ENCODE measurements at regions not wholly inside any gene's neighbourhood (a gene's known extent, or its start where the extent isn't known, plus 50 kb on each side); places are given as distances from the start of the nearest gene placed in this dataset.

GRCh38 chr3:28901018-28901417, 379.9 kb upstream of the RBMS3 start:
- no peak for TF ChIP-seq GATA2 (IDR thresholded peaks at IDR 0.05; ENCODE audit: low read depth, low read length)
- TF ChIP-seq GATA3 (IDR thresholded peaks at IDR 0.05; ENCODE audit: low read depth, low read length): no peak

GRCh38 chr3:28903171-28903601, 377.7 kb upstream of the RBMS3 start:
- TF ChIP-seq GATA2 (IDR thresholded peaks at IDR 0.05; ENCODE audit: low read depth, low read length): no peak
- TF ChIP-seq GATA3 (IDR thresholded peaks at IDR 0.05; ENCODE audit: low read depth, low read length): no peak

- TF ChIP-seq GATA2 (IDR thresholded peaks at IDR 0.05; ENCODE audit: low read depth, low read length) (no peak), GATA3 (IDR thresholded peaks at IDR 0.05; ENCODE audit: low read depth, low read length) (no peak)
Measured at GRCh38 chr3:28905798-28906197, 375.1 kb upstream of the RBMS3 start.

- no peak for TF ChIP-seq GATA2 (IDR thresholded peaks at IDR 0.05; ENCODE audit: low read depth, low read length)
- no peak for TF ChIP-seq GATA3 (IDR thresholded peaks at IDR 0.05; ENCODE audit: low read depth, low read length)
Measured at GRCh38 chr3:28906561-28907310, 374.1 kb upstream of the RBMS3 start.

- TF ChIP-seq GATA3 (IDR thresholded peaks at IDR 0.05; ENCODE audit: low read depth, low read length): no peak
- TF ChIP-seq GATA2 (IDR thresholded peaks at IDR 0.05; ENCODE audit: low read depth, low read length): no peak
Measured at GRCh38 chr3:28907616-28908015, 373.3 kb upstream of the RBMS3 start.

GRCh38 chr3:28912120-28912885, 368.6 kb upstream of the RBMS3 start:
- TF ChIP-seq GATA3 (IDR thresholded peaks at IDR 0.05; ENCODE audit: low read depth, low read length) (no peak), GATA2 (IDR thresholded peaks at IDR 0.05; ENCODE audit: low read depth, low read length) (no peak)

GRCh38 chr3:28915741-28916500, 364.9 kb upstream of the RBMS3 start:
- TF ChIP-seq GATA2 (IDR thresholded peaks at IDR 0.05; ENCODE audit: low read depth, low read length): no peak
- TF ChIP-seq GATA3 (IDR thresholded peaks at IDR 0.05; ENCODE audit: low read depth, low read length): no peak

- TF ChIP-seq GATA3 (IDR thresholded peaks at IDR 0.05; ENCODE audit: low read depth, low read length) (no peak), GATA2 (IDR thresholded peaks at IDR 0.05; ENCODE audit: low read depth, low read length) (no peak)
Measured at GRCh38 chr3:28916713-28917499, 364.0 kb upstream of the RBMS3 start.

DNA sequence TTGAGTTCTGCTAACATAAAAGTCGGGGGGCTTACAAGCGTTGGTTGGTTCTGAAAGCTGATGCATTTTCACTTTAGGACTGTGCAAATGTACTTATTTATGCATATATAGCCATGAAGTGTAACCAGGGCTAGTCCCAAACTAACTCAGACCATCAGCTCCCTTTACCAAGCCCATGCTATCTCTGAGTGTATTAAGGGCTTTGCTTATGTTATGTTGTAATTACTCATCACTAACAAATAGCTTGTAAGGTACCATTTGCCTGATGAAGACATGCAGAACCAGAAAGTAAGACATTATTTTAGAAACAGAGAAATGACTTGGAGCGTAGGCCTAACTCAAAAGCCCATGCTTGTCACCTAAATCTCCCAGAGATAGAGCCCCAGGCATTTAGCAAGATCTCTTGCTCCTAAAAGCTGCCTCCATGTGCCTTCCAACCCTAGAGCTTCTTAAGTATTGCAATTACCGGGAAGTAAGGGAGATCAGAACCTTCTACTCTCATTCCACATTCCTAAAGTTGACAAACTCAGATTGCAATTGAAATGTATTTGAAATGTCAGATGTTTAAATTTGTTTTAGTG, 362.9 kb upstream of the RBMS3 start:
- TF ChIP-seq GATA3 (IDR thresholded peaks at IDR 0.05; ENCODE audit: low read depth, low read length) (no peak), GATA2 (IDR thresholded peaks at IDR 0.05; ENCODE audit: low read depth, low read length) (no peak)

- TF ChIP-seq GATA2 (IDR thresholded peaks at IDR 0.05; ENCODE audit: low read depth, low read length): no peak
- no peak for TF ChIP-seq GATA3 (IDR thresholded peaks at IDR 0.05; ENCODE audit: low read depth, low read length)
Measured at GRCh38 chr3:28922376-28922775, 358.5 kb upstream of the RBMS3 start.

GRCh38 chr3:28923994-28924393, 356.9 kb upstream of the RBMS3 start:
- no peak for TF ChIP-seq GATA3 (IDR thresholded peaks at IDR 0.05; ENCODE audit: low read depth, low read length)
- no peak for TF ChIP-seq GATA2 (IDR thresholded peaks at IDR 0.05; ENCODE audit: low read depth, low read length)

- TF ChIP-seq GATA2 (IDR thresholded peaks at IDR 0.05; ENCODE audit: low read depth, low read length) (no peak), GATA3 (IDR thresholded peaks at IDR 0.05; ENCODE audit: low read depth, low read length) (no peak)
Measured at GRCh38 chr3:28924744-28925360, 356.0 kb upstream of the RBMS3 start.

GRCh38 chr3:28933337-28933736, 347.5 kb upstream of the RBMS3 start:
- TF ChIP-seq GATA3 (IDR thresholded peaks at IDR 0.05; ENCODE audit: low read depth, low read length) (no peak), GATA2 (IDR thresholded peaks at IDR 0.05; ENCODE audit: low read depth, low read length) (no peak)

All from SH-SY5Y (cell line).